GM12878 (cell line): ENCODE measurements at regions not wholly inside any gene's neighbourhood (a gene's known extent, or its start where the extent isn't known, plus 50 kb on each side); places are given as distances from the start of the nearest gene placed in this dataset.

Source experiments
- ATAC-seq: fragments of 200-7000 bp; cut with Tn5 transposase; 3 replicates; pipeline ENCODE4 v1.9.1; 2020; ENCODE audit warnings: mild to moderate bottlenecking, moderate library complexity
- BruUV-seq: library from RNA; stranded (reverse); fragments of 400-500 nt; replicated peaks from 2 replicates; lab custom pipeline; 2021; lab: Mats Ljungman, UMichigan
- CTCF ChIA-PET: fragments of 300-600 bp; sonication (Branson Sonifier 250); formaldehyde crosslinking; extraction: SDS; loops from one replicate; lab custom pipeline; 2021; ENCODE audit warnings: inconsistent platforms; lab: Yijun Ruan, JAX
- POLR2A ChIA-PET: fragments of 350-600 bp; formaldehyde crosslinking; extraction: SDS; loops from one replicate; lab custom pipeline; 2021; ENCODE audit warnings: inconsistent platforms; lab: Charles Lee
- RAD21 ChIA-PET: fragments of 300-600 bp; sonication (Branson Sonifier 250); formaldehyde crosslinking; loops from one replicate; lab custom pipeline; 2023; ENCODE audit warnings: antibody characterized with exemption; ENCODE audit not compliant: unreplicated experiment; lab: Charles Lee
- SMC1A ChIA-PET: fragments of 300-600 bp; sonication (Branson Sonifier 250); formaldehyde crosslinking; loops from one replicate; lab custom pipeline; 2023; ENCODE audit not compliant: unreplicated experiment, uncharacterized antibody; lab: Charles Lee
- DNase-seq: peaks from one replicate; pipeline ENCODE4 v3.0.0-alpha.2; 2011; ENCODE audit warnings: low read depth, low spot score
- FAIRE-seq: peaks from 3 replicates; lab custom pipeline; 2011; peaks lifted over from hg19 to GRCh38; lab: Jason Lieb, UNC
- H2AFZ ChIP-seq: 2 replicates; pipeline ENCODE4 v1.6.0; 2011; ENCODE audit warnings: low read depth, low read length, control low read depth; ENCODE audit not compliant: control insufficient read depth
- H3K27ac ChIP-seq: 2 replicates; pipeline ENCODE4 v1.5.1; 2011; ENCODE audit warnings: control low read depth; ENCODE audit not compliant: control insufficient read depth, insufficient read depth
- H3K27me3 ChIP-seq, 2 experiments: replicated peaks in 1 of 2; 2 replicates each; pipeline versions ENCODE4 v1.6.0 to v1.6.1; 2011; ENCODE audit warnings: low read length in 1 of 2; ENCODE audit not compliant: control insufficient read depth in 2 of 2, insufficient read depth in 2 of 2
- H3K36me3 ChIP-seq, 2 experiments: 2 replicates each; pipeline ENCODE4 v1.5.1; 2011; ENCODE audit warnings: low read length in 1 of 2; ENCODE audit not compliant: control insufficient read depth in 2 of 2, insufficient read depth in 2 of 2
- H3K4me1 ChIP-seq: 2 replicates; pipeline ENCODE4 v1.6.1; 2011; ENCODE audit warnings: mild to moderate bottlenecking, low read length, moderate library complexity, mixed read lengths; ENCODE audit not compliant: control insufficient read depth, insufficient read depth
- H3K4me2 ChIP-seq: 2 replicates; pipeline ENCODE4 v1.6.0; 2011; ENCODE audit warnings: control low read depth; ENCODE audit not compliant: control insufficient read depth, insufficient read depth
- H3K4me3 ChIP-seq: fragments of 200-600 bp; sonication (generic); 2 replicates; pipeline ENCODE4 v1.5.1; 2016
- H3K79me2 ChIP-seq: 2 replicates; pipeline ENCODE4 v1.6.0; 2011; ENCODE audit warnings: low read length; ENCODE audit not compliant: control insufficient read depth, insufficient read depth
- H3K9ac ChIP-seq: 2 replicates; pipeline ENCODE4 v1.8.0; 2011; ENCODE audit warnings: low read length, control low read depth, mixed read lengths; ENCODE audit not compliant: control insufficient read depth, insufficient read depth
- H3K9me3 ChIP-seq: replicated peaks from 3 replicates; pipeline ENCODE4 v1.5.1; 2011; ENCODE audit warnings: mild to moderate bottlenecking, low read length; ENCODE audit not compliant: control insufficient read depth, insufficient read depth
- H4K20me1 ChIP-seq: 2 replicates; pipeline ENCODE4 v1.6.0; 2011; ENCODE audit not compliant: control insufficient read depth, insufficient read depth
- FOXK2 ChIP-seq: fragments of 450-650 bp; IDR thresholded peaks from 2 replicates; pipeline ENCODE4 v1.6.1; 2017; ENCODE audit warnings: mild to moderate bottlenecking, moderate library complexity
- GATAD2B ChIP-seq: fragments of 450-650 bp; conservative IDR thresholded peaks from 2 replicates; pipeline ENCODE4 v1.6.1; 2017; ENCODE audit warnings: low read depth, mild to moderate bottlenecking, moderate library complexity
- KDM1A ChIP-seq: fragments of 200-600 bp; sonication (generic); IDR thresholded peaks from 2 replicates; pipeline ENCODE4 v1.6.1; 2016; ENCODE audit warnings: borderline replicate concordance
- MTA3 ChIP-seq: IDR thresholded peaks from 2 replicates; pipeline ENCODE4 v1.6.1; 2012; ENCODE audit warnings: low read length, inconsistent platforms, borderline replicate concordance
- NFIC ChIP-seq: IDR thresholded peaks from 2 replicates; pipeline ENCODE4 v1.6.1; 2012; ENCODE audit warnings: low read depth, mild to moderate bottlenecking, inconsistent platforms, low read length, moderate library complexity
- RFX5 ChIP-seq: IDR thresholded peaks from 2 replicates; pipeline ENCODE4 v1.6.1; 2011; ENCODE audit warnings: low read depth, low read length, improper control_type of control experiment
- TCF12 ChIP-seq: IDR thresholded peaks from 2 replicates; pipeline ENCODE4 v1.6.1; 2011; ENCODE audit warnings: low read depth, mild to moderate bottlenecking, low read length
- WGBS: methylation state at CpG from one replicate; pipeline ENCODE4 v1.1.6; 2016; ENCODE audit warnings: low lambda C conversion rate; ENCODE audit not compliant: insufficient replicate concordance, insufficient coverage; ENCODE audit errors: missing lambda C conversion rate; 5-methylcytosine and 5-hydroxymethylcytosine counted together
- in situ Hi-C: fragments of 300-500 bp; cut with MboI; formaldehyde crosslinking; loops from 9 replicates; pipeline ENCODE4 v1.14.3; 2018; ENCODE audit warnings: mixed read lengths
- intact Hi-C: fragments of 100-400 bp; cut with micrococcal nuclease; formaldehyde crosslinking; loops from one replicate; pipeline ENCODE4 v1.14.2; 2022; ENCODE audit not compliant: unreplicated experiment
- TF ChIP-seq, protein P1 (sequence below): fragments of 450-650 bp; IDR thresholded peaks from 2 replicates; pipeline ENCODE4 v1.6.1; 2016; ENCODE audit warnings: mild to moderate bottlenecking

GRCh38 chr12:91935296-91935695 is 210.3 kb downstream of the BTG1 start:
- SMC1A ChIA-PET: no interaction called here
- no peak overlapping the region for H3K4me2 ChIP-seq
- H3K4me1 ChIP-seq: no peaks in the 10 kb centered on the region
- H2AFZ ChIP-seq: no peak overlapping the region
- FAIRE-seq (no peak), ATAC-seq (no peak), DNase-seq (no peak)
- RAD21 ChIA-PET: no interaction called here
- no TSS peak for BruUV-seq
- H3K79me2 ChIP-seq: no peaks in the 10 kb centered on the region
- H3K9ac ChIP-seq: no peak overlapping the region
- no peak overlapping the region for H3K27ac ChIP-seq
- H3K9me3 ChIP-seq: no peaks in the 10 kb centered on the region
- no peak for TF ChIP-seq RFX5
- no peak for TF ChIP-seq NFIC
- TF ChIP-seq KDM1A: no peak
- no peak for TF ChIP-seq FOXK2
- TF ChIP-seq, protein P1, sequence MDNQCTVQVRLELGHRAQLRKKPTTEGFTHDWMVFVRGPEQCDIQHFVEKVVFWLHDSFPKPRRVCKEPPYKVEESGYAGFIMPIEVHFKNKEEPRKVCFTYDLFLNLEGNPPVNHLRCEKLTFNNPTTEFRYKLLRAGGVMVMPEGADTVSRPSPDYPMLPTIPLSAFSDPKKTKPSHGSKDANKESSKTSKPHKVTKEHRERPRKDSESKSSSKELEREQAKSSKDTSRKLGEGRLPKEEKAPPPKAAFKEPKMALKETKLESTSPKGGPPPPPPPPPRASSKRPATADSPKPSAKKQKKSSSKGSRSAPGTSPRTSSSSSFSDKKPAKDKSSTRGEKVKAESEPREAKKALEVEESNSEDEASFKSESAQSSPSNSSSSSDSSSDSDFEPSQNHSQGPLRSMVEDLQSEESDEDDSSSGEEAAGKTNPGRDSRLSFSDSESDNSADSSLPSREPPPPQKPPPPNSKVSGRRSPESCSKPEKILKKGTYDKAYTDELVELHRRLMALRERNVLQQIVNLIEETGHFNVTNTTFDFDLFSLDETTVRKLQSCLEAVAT: no peak
- TF ChIP-seq GATAD2B: no peak
- no peak for TF ChIP-seq TCF12
- TF ChIP-seq MTA3: no peak
- H3K4me3 ChIP-seq: no peak overlapping the region
- intact Hi-C loops (no loop called here), in situ Hi-C loops (no loop called here)
- no peaks in the 10 kb centered on the region for H3K36me3 ChIP-seq
- POLR2A ChIA-PET: no interaction called here
- H3K27me3 ChIP-seq: no peaks in the 10 kb centered on the region
- CTCF ChIA-PET: interaction anchor here (0.6 kb wide), 1 partner anchor 14 kb away, joined by 4 read pairs; no protein-coding TSS in a partner anchor
- 100% methylated on average over 2 of the region's 2 CpGs for WGBS
- no peaks in the 10 kb centered on the region for H4K20me1 ChIP-seq
